Umbilical cord (tissue), 1 donor: ENCODE measurements at regions not wholly inside any gene's neighbourhood (a gene's known extent, or its start where the extent isn't known, plus 50 kb on each side); places are given as distances from the start of the nearest gene placed in this dataset.
"Not testable (repeated sequence)": the region's sequence is repeated elsewhere in the genome, so short reads cannot be mapped to it uniquely, and the experiment has no call there.

Experiments
- DNase-seq: peaks from one replicate; pipeline ENCODE4 v3.0.0-alpha.2; 2015; ENCODE audit warnings: low spot score

DNA sequence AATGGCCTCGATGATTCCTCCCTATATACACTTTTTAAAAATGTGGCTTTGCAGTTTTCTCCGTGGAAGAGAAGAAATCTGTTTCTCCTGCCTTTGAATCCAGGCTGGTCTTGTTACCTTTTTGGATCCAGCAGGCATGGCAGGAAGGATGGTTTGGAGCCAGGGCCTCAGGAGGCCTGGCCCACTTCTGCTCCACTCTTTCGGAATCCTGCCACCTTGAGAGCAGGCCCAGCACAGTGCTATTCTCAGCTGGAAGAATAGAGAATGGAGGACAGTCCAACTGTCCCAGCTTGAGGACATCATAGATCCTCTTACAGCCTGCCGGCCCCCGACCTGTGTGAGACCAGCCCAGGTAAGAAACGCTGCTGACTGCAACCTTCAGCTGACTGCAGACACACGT, 421.5 kb downstream of the FUT8 start:
- DNase-seq = no peak

DNA sequence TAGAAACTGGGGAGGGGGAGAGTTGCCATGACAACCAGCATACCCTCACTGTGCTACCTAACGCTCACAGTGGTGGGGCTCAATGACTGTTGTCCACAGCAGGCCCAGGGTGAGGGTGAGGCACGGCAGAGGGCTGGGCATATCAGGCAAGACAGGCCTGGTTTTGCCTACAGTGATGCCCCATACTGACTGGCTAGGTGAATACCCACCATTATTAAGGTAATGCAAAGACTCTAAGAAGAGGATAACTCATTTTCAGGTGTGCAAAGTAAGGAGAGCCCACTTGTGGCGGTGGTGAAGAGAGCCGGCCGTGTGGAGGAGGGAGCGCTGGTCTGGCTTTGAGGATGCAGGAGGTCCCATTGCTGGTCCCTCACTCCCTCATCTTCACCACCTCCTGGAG, 422.3 kb downstream of the FUT8 start:
- no peak for DNase-seq

DNA sequence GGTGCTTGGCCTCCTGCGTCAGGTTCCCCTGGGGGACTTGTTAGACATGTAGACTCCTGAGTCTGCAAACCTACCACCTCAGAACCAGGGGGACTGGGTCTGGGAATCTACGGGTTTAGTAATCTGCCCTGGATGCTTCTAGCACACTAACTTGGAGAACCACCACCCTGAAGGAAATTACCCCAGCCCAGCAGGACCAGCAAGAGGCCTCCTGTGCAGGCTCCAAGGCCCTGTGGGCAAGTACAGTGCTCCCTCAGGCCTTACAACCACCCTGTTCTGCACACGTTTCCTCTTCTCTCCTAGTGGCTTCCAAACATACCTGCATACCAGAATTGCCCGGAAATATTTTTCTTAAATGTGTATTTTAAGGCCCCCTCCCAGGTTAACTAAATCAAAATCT, 423.0 kb downstream of the FUT8 start:
- no peak for DNase-seq

DNA sequence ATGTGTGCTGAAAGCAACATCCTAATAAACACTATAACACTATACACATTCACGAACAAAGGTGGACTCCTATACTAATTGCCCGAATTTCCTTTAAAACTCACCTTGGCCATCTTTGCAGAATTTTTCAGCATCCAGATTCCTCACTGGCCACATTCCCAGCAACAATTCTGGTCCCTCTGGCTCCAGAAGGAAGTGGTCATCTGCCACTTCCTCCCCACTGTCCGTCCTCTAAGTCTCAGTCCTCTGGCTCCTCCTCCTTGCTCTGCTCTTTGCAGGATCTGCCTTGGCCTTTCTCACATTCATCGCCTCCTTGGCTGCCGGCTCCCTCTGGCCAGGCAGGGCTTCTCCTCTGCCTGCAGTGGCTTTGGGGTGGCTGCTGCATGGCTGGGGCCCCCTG, 426.0 kb downstream of the FUT8 start:
- no peak for DNase-seq

DNA sequence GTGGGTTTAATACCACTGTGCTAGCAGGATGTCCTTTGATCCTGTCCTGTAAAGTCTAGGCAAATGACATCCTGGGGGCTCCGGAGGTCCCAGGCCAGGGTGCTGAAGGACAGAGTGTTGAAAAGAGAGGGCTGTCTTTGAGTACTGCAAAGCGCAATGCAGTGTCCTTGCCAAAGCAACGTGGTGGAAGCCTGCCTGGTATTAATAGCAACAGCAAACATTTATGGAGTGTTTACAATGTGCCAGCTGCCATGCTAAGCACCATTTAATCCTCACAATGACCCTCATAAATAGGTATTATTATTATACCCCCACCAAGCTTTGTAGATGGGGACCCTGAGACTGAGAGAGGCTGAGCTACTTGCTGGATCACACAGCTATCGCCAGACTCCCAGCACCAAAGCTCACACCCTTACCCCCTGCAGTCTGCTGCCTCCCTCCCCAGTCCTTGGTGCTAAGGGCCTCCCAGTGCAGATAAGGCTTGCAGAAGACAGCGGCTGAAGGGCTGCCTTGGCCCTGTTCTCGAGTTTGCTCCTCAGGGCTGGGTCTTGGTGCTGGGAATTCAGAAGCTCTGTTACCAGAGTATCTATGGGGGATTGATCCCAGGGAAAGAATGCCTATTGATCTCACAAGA, 427.7 kb downstream of the FUT8 start:
- DNase-seq = no peak

DNA sequence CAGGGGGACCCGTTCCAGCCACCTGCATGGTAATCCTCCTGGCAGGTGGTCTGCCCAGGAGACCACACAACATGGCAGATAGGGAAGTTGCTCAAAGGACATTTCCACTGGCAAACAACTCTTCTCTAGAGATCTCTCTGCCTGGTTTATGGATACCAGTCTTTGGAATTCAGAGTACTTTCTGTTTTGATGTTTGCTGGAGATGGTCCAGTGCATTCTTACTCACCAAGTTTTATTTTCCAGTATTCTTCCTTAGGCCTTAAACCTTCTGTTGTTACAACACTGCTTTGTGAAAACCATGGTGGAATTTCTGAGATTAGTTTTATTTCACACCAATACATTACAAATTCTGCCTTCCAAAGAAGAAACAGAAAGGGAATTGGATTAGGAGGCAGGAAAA, 428.3 kb downstream of the FUT8 start:
- DNase-seq = no peak

DNA sequence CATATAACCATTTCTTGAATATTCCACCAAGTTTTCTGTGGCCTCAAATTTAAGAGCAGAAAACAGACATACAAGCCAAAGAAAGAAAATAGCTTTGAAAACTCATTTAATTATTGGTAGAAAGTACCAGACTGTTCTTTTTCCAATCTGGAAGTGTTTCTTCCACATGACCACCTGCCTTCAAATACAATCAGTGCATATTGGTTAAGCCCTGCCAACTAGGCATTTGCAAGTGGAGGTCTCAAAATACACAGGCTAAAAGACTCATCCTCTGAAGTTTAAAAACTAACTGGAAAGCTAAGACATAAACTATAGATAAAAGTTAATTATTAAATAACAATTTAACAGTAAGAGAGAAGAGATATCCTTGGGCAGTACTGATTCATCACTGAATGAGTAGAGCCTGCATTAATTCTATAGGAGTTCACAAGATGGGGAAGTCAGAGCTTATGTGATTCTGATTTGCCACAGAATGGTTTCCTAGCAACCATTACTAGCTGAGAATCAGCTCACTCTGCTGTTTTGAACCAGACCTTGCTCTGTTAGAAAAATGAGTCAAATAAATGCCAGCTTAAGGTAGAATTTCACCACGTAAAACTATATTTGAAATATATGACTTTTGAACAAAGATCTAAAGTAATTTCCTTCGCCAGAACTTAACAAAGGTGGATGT, 433.8 kb downstream of the FUT8 start:
- no peak for DNase-seq

DNA sequence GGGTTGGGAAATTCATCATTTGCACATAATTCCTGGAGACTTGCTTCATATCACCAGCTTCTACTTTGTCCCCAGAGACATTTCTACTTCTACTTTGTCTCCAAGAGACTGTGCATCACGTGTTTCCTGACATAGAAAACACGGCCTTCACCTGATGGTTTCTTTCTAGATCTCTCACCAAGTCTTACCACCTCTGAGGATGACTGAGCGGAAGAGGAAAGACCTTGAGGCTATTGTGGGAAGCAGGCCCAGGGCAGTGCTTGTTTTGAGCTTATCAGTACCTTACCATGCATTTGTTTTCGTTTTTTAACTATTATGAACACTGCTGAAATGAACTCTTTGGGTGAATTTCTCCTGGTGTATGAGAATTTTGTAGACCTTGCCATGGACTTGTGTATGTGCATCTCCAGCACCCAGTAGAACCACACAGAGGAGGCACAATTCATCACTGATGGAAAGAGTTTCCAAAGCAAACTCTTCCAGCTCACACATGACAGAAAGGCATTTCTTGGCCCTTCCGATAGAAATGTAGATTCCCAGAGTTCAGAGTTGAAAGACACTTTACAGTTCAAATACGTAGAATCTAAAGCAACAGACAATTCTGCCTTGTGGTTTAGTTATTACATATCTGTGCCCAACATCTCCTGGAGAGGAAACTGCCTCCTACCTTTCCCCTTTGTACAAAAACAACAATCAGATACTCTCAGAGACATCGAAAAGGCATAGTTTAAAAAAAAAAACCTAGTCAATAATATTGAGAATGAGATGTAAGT, 434.7 kb downstream of the FUT8 start:
- DNase-seq = no peak

DNA sequence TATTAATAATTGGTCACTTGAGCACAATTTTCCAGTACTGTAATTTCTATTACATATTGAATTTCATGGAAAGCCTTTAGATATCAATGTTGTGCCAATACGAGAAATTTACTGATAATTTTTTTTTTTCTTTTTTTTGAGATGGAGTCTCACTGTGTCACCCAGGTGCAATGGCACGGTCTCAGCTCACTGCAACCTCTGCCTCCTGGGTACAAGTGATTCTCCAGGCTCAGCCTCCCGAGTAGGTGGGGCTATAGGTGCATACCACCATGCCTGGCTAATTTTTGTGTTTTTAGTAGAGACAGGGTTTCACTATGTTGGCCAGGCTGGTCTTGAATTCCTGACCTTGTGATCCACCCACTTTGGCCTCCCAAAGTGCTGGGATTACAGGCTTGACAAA, 435.4 kb downstream of the FUT8 start:
- not testable (repeated sequence) for DNase-seq

DNA sequence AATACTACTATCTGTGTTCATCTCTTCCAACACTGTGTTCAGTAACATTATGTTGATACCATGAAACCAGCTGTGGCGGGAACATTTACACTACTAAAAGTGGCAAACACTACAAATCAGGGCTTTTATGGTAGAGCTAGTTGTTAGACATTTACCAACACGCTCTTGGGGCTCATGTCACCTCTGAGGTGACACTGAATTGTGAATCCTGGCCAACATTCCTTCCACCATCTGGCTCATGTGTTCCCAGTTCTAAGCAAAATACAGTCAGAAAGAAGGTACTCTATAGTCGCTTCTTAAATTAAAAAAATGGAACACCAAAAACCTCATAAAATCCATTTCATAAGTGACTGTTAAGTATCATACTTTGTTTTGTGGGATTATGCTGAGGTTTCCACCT, 436.6 kb downstream of the FUT8 start:
- DNase-seq = no peak

DNA sequence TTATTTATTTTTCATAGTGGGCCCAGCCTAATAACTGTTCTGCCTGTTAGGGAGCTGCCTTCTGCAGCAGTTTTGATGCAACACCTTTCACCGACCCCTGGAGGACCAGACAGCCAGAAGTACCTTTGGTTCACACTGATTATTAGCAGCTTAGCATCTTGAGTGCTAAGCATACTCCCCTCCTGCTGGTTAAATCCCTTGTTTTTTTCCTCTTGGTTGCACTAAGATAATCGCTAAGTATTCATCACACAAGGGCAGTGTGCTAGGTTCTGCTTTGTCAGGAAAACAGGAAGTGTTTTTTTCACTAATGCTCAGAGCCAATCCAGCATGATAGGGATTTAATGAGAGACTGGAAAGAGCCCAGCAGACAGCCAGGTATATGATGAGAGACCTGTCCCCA, 437.0 kb downstream of the FUT8 start:
- no peak for DNase-seq

DNA sequence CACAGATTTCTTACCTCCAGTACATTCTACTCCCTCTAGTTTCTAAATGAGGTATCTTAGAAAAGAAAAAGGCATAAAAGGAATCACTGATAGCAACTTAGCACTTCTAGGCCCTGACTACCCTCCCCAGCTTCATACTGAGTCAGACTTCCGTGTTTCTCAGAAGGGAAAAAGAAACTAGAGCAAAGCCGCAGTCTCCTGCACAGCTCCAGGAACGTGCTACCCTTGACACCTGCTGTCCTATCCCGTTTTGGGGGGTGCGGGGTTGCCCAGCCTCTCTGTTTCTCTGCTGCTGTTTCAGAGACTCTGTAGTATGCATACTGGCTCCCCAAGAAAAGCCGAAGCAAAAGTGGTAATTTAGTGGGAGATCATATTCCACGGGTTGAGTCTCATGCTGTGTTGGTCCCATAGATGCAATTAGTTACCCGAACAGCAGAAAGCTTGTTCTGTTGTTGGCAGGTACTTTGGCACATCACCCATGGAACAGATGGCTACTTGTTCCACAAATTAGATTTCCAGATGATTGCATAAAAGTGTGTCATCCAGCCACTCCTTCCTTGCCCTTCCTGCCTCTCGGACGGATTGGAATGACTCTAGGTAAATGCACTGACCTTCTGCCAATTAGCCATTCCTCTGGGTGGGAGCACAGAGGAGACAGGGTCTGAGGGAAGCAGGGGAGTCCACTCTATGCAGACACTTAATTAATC, 438.1 kb downstream of the FUT8 start:
- DNase-seq = no peak

DNA sequence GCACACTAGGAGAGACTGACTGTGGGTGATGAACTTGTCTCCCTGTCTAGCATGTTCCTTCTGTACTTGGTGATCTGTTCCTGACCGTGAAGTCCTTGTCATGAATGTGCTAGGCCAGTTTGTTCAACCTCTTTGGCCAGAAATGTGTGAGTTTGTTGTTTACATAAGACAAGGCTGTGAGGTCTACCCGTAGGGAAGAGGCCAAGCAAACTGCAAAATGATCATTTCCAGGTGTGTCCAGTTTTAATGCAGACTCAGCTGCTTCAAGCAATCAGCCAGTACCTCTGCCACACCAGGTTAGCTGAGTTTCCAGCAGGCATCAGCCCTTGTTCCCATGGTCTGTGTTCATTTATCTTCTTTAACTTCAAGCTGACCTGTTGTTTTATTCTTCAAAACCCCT, 440.2 kb downstream of the FUT8 start:
- no peak for DNase-seq

DNA sequence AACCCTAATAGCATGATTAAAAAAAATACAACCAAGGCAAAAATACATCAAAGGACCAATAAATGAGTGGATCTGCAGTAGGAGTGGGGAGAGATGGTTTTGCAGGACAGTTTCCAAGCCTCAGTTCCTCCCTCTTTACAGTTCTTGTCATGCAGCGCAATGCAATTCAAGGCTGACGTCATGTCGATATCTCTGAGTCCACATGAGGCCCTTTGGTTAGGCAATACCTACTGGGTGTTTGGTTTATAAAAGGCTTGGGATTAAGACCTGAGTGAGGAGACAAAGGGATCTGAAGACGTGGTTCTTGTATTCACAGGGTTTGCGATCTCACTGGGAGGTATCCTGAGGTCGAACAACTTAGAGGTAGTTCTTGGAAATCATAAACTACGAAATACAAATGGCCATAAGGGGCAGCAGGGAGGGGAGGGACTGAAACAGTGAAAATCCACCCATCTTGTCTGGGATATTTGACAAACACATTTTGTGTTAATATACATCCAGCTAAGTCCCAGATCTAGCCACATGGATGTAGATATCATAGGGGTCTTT, 441.0 kb downstream of the FUT8 start:
- DNase-seq = no peak

DNA sequence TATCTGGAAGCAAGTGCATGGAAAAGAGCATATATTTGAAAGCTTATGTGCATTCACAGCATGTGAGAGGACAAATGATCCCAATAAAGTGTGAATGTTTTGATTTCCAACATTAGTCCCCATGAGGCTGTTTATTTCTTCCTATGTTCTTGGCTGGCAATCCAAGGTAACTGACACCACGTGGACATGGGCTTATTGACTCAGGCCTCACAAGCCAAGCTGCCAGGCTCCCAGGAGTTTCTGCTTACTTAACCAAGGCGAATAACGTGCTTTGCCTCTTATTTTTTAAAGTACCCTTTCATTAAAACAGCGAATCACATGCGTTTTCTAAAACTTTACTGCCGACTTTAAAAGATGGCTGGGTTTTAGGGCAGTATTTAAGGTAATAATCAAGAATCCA, 441.7 kb downstream of the FUT8 start:
- no peak for DNase-seq

DNA sequence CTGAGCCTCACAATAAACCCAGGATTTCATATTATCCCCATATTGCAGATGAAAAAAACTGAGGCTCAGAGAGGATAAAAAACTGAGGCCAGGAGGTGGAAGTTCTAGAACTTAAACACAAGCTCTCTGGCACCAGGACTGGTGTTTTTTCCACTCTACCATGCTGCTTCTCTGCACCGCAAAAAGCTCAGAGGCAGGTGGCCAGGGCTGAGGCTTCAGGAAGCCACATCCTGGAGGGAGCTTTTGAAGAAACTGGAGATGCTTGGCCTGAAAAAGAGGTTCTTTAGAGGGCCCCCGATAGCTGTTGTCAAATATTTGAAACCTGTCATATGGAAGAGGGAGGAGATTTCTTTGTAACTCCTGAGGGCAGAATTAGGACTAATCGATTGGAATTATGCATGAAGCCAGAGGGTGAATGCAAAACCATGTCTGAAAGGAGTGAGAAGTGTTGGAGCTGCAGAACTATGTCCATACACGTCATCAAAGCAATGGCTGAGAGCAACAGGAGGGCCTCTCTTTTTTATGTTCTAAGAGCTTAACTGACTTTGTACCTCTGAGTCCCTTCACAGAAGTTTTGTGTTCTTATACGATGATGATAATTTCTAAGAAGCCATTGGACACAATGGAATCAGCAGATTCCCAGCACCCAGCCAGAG, 448.6 kb downstream of the FUT8 start:
- DNase-seq = no peak

DNA sequence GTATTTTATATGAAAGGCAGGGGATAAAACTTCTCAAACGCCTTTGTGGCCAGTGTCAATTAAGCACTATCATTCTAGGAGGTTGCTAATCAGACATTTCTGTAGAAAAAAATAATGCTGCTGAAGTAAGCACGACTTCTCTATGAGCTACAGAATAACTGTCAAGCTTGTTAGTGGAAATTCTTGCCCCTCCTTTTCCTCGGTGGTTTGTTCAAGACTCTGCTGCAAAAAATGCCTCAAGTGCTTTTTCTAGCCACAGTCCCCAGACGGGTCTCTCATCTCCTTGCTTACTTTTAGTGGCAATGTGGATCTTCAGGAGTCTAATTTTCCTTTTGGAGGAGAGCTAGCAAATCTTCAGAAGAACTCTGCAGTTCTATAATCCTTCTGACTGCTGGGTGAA, 452.0 kb downstream of the FUT8 start:
- peak; percentile 12 for DNase-seq

DNA sequence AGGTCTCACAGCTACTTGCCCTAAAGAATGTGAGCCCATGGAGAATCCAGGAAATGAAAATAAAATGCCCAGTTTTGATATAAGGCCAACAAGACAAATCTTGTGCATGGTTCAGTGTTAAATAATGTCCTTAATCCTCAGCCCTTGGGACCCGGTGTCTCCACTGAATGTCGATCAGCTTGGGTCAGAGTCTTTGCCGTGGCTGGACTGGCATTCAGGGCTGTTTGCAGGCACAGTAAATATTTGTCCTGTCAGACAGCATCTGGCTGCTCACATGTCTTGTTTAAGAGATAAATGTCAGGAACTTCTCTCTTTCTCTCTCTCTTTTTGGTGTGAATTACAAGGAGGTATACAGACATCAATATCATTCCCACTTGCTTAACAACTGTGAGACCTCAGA, 452.5 kb downstream of the FUT8 start:
- DNase-seq = no peak

DNA sequence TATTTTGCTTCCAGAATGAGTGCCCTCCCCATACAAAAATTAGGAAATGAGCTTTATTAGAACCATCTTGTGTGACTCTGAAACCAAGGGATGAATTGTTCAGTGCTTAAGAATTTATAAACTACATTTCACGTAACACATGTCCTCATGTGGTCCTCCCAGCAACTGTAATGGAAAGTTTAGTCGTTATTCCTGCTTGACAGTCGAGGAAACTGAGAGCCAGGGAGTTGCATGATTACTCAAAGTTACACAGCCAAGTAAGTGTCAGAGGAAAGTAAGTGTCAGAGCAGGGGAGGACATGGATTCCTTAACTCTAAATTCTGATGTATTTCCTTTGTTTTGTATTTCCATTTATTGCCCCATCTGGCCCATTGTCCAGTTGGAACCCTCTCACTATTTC, 453.9 kb downstream of the FUT8 start:
- DNase-seq = no peak

DNA sequence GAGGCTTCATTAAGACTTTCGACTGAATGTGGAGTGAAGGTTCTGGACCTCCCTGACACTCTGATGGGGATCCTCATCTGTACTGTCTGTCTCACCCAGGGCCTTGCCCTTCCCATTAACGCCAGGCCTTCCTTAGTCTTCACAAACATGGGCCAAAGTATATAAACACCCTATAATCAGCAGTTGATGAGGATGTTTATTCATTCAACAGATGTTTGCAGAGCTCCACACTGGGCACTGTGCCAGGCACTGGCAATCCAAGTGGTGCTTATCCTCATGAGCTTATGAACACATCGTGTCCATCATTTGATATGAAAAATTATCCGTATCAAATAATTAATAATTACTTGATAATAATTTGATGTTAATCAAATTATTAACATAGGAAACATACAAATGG, 454.4 kb downstream of the FUT8 start:
- DNase-seq = no peak

DNA sequence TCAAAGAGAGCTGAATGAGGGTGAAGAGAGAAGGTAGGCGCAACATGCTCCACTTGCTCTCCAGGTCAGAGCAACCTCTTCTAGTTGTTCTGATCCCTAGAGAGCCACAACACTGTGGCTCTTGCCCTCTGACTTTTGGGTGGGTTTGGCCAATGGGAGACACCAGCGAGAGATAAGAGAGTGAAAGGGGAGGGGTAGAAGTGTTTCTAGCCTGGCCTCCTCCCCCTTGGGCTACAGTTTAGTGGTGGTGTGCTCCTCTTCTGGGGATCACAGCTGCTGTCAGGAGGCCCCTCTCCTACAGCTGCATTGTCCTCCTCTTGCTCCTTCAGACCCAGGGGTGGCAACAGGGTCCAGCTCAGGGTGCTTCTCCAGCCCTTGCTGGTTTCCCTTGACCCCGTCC, 454.8 kb downstream of the FUT8 start:
- no peak for DNase-seq

DNA sequence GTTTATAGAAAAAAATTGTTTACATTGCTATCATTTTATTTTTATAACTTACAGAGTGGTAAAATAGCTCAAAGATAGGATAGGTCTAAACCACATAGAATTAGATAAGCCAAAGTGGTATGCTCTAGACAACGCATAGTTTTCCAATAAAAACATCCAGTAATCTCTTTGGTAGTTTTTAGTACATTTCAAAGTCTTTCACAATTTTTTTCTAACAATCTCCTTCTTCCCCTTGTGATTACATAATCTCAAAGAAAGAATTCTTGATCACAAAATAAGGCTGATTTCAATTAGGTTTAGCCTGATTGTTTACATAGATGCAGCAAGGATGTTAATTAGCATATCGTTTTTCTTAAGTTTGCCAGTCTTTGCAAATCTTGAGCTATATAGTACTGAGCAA, 460.0 kb downstream of the FUT8 start:
- no peak for DNase-seq
